ENCODE measurements at regions not wholly inside any gene's neighbourhood (a gene's known extent, or its start where the extent isn't known, plus 50 kb on each side); places are given as distances from the start of the nearest gene placed in this dataset.

GRCh38 chr10:130915065-130915464 is 396.5 kb downstream of the TCERG1L start:
- TF ChIP-seq CTCF (IDR thresholded peaks at IDR 0.05) (no peak), POLR2A (IDR thresholded peaks at IDR 0.05) (no peak), POLR2AphosphoS5 (IDR thresholded peaks at IDR 0.05) (no peak)
